ENCODE measurements at regions not wholly inside any gene's neighbourhood (a gene's known extent, or its start where the extent isn't known, plus 50 kb on each side); places are given as distances from the start of the nearest gene placed in this dataset.

GRCh38 chr1:14301704-14302024 is 296.8 kb upstream of the KAZN start:
- TF ChIP-seq CTCF (IDR thresholded peaks at IDR 0.05) (no peak), ETV6 (CRISPR knock-in tag; IDR thresholded peaks at IDR 0.05) (no peak), HMGXB4 (CRISPR knock-in tag; IDR thresholded peaks at IDR 0.05) (no peak), E2F4 (CRISPR knock-in tag; IDR thresholded peaks at IDR 0.05; ENCODE audit: borderline replicate concordance, low read depth) (no peak), OVOL2 (CRISPR knock-in tag; IDR thresholded peaks at IDR 0.05; ENCODE audit: borderline replicate concordance) (no peak), FOXP4 (CRISPR knock-in tag; IDR thresholded peaks at IDR 0.05) (no peak), TCF7 (CRISPR knock-in tag; IDR thresholded peaks at IDR 0.05; ENCODE audit: low read depth) (no peak), NR2C2 (CRISPR knock-in tag; IDR thresholded peaks at IDR 0.05) (no peak), PRRX2 (CRISPR knock-in tag; IDR thresholded peaks at IDR 0.05) (no peak), MAX (CRISPR knock-in tag; IDR thresholded peaks at IDR 0.05) (no peak), SP1 (CRISPR knock-in tag; conservative IDR thresholded peaks at IDR 0.05) (no peak), ATF3 (CRISPR knock-in tag; conservative IDR thresholded peaks at IDR 0.05) (no peak)
